ENCODE measurements at regions not wholly inside any gene's neighbourhood (a gene's known extent, or its start where the extent isn't known, plus 50 kb on each side); places are given as distances from the start of the nearest gene placed in this dataset.

DNA sequence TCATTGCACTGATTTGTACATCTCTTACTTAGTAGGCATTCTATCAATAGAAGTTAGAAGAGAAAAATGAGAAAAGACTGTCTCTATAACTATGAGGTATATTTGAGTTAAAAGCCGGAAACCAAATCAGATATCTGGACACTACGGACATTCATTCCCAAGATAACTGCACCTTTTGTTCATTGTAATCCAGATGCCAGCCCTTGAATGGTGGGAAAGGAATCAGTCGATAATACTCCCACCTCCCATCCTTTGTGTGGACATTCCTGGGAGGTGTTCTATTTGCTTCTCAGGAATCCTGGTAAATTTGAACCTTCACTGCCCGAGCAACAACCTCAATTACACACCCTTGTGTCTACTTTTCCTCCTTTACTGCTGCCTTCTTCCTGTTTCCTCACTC, 225.2 kb downstream of the CHD9NB start:
- Histone ChIP-seq H3K79me2 (ENCODE audit: insufficient read depth, low read length) (no peaks in the 10 kb centered on the region), H3K36me3 (ENCODE audit: low read length) (no peaks in the 10 kb centered on the region), H3K9ac (ENCODE audit: low read length) (no peak overlapping the region), H3K27ac (ENCODE audit: low read depth, low read length) (no peak overlapping the region), H2AFZ (ENCODE audit: low read depth, low read length, severe bottlenecking) (no peak overlapping the region), H3K27me3 (ENCODE audit: low read length) (no peaks in the 10 kb centered on the region), H3K4me2 (ENCODE audit: low read depth, low read length, poor library complexity, severe bottlenecking) (no peak overlapping the region), H3K9me3 (ENCODE audit: insufficient read depth, low read length) (no peaks in the 10 kb centered on the region), H3K9me2 (replicated peaks; ENCODE audit: insufficient read depth, low read length) (no peaks in the 10 kb centered on the region), H4K20me1 (ENCODE audit: low read depth, low read length) (no peaks in the 10 kb centered on the region), H3F3A (ENCODE audit: insufficient read depth) (no peaks in the 10 kb centered on the region), H3K4me3 (ENCODE audit: insufficient read depth, low read length, poor library complexity, severe bottlenecking) (no peak overlapping the region)
- TF ChIP-seq EZH2phosphoT487 (conservative IDR thresholded peaks at IDR 0.05; ENCODE audit: low read length), result no peak
- TF ChIP-seq, protein P1, sequence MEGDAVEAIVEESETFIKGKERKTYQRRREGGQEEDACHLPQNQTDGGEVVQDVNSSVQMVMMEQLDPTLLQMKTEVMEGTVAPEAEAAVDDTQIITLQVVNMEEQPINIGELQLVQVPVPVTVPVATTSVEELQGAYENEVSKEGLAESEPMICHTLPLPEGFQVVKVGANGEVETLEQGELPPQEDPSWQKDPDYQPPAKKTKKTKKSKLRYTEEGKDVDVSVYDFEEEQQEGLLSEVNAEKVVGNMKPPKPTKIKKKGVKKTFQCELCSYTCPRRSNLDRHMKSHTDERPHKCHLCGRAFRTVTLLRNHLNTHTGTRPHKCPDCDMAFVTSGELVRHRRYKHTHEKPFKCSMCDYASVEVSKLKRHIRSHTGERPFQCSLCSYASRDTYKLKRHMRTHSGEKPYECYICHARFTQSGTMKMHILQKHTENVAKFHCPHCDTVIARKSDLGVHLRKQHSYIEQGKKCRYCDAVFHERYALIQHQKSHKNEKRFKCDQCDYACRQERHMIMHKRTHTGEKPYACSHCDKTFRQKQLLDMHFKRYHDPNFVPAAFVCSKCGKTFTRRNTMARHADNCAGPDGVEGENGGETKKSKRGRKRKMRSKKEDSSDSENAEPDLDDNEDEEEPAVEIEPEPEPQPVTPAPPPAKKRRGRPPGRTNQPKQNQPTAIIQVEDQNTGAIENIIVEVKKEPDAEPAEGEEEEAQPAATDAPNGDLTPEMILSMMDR (IDR thresholded peaks at IDR 0.05; ENCODE audit: insufficient read depth, low read length, poor library complexity, severe bottlenecking), result no peak

DNA sequence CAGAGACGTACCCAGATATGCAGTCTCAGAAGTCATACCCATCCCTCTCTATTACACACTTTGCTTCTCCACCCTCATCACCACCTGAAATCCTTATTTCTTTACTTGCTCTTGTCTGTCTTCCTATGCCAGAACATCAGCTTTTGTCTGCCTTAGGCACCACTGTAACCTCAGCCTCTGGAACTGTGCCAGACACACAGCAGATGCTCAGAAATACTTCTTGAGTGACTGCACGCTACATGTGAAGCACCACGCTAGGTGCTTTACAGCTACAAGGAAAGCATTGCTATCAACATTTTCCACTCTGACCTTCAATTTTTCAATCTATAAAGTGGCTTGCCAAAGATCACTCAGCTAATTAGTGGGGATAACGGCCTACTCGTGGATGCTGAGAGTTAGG, 226.8 kb downstream of the CHD9NB start:
- Histone ChIP-seq H3K9me3 (ENCODE audit: insufficient read depth, low read length) (no peaks in the 10 kb centered on the region), H3K9ac (ENCODE audit: low read length) (no peak overlapping the region), H3K79me2 (ENCODE audit: insufficient read depth, low read length) (no peaks in the 10 kb centered on the region), H2AFZ (ENCODE audit: low read depth, low read length, severe bottlenecking) (no peak overlapping the region), H3K27me3 (ENCODE audit: low read length) (no peaks in the 10 kb centered on the region), H3K27ac (ENCODE audit: low read depth, low read length) (no peak overlapping the region), H4K20me1 (ENCODE audit: low read depth, low read length) (no peaks in the 10 kb centered on the region), H3K4me3 (ENCODE audit: insufficient read depth, low read length, poor library complexity, severe bottlenecking) (no peak overlapping the region), H3K9me2 (replicated peaks; ENCODE audit: insufficient read depth, low read length) (no peaks in the 10 kb centered on the region), H3F3A (ENCODE audit: insufficient read depth) (no peaks in the 10 kb centered on the region), H3K4me2 (ENCODE audit: low read depth, low read length, poor library complexity, severe bottlenecking) (no peak overlapping the region), H3K36me3 (ENCODE audit: low read length) (no peaks in the 10 kb centered on the region)
- TF ChIP-seq EZH2phosphoT487 (conservative IDR thresholded peaks at IDR 0.05; ENCODE audit: low read length), result no peak
- TF ChIP-seq, protein P1 (IDR thresholded peaks at IDR 0.05; ENCODE audit: insufficient read depth, low read length, poor library complexity, severe bottlenecking), result no peak

DNA sequence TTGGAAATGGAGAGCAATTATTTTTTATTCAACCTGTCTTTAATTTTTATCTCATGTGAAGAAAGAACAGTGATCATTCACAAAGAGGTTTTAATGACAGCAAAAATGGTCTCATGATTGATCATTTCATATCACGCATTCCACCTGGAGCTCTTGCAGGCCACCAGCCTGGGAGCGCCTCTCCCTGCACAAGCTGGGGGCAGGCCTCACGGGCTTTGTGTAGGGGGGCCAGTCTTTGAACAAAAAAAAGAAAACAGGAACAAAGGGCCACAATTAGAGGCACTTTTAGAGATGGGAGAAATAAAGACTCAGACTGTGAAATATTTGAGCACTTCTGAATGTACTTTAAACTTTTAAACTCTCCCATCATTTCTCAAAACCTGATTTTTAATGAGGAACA, 232.9 kb downstream of the CHD9NB start:
- Histone ChIP-seq H3K9ac (ENCODE audit: low read length) (no peak overlapping the region), H2AFZ (ENCODE audit: low read depth, low read length, severe bottlenecking) (no peak overlapping the region), H3K9me3 (ENCODE audit: insufficient read depth, low read length) (no peaks in the 10 kb centered on the region), H3F3A (ENCODE audit: insufficient read depth) (no peaks in the 10 kb centered on the region), H3K9me2 (replicated peaks; ENCODE audit: insufficient read depth, low read length) (no peaks in the 10 kb centered on the region), H3K27ac (ENCODE audit: low read depth, low read length) (no peak overlapping the region), H4K20me1 (ENCODE audit: low read depth, low read length) (no peaks in the 10 kb centered on the region), H3K36me3 (ENCODE audit: low read length) (no peaks in the 10 kb centered on the region), H3K4me2 (ENCODE audit: low read depth, low read length, poor library complexity, severe bottlenecking) (no peak overlapping the region), H3K4me3 (ENCODE audit: insufficient read depth, low read length, poor library complexity, severe bottlenecking) (no peak overlapping the region), H3K79me2 (ENCODE audit: insufficient read depth, low read length) (no peaks in the 10 kb centered on the region), H3K27me3 (ENCODE audit: low read length) (no peaks in the 10 kb centered on the region)
- TF ChIP-seq EZH2phosphoT487 (conservative IDR thresholded peaks at IDR 0.05; ENCODE audit: low read length), result no peak
- TF ChIP-seq, protein P1 (IDR thresholded peaks at IDR 0.05; ENCODE audit: insufficient read depth, low read length, poor library complexity, severe bottlenecking), result no peak

All from SU-DHL-6 (cell line).